ENCODE measurements at regions not wholly inside any gene's neighbourhood (a gene's known extent, or its start where the extent isn't known, plus 50 kb on each side); places are given as distances from the start of the nearest gene placed in this dataset.

GRCh38 chr18:51400721-51401120 lies 203.2 kb upstream of the MEX3C start:
- Mint-ChIP-seq H3K27ac (ENCODE audit: unreplicated experiment) (no peak overlapping the region), H3K27me3 (ENCODE audit: unreplicated experiment) (no peaks in the 10 kb centered on the region), H3K4me3 (ENCODE audit: low read depth, unreplicated experiment) (no peak overlapping the region), H3K9me3 (ENCODE audit: low read depth, unreplicated experiment) (no peaks in the 10 kb centered on the region), H3K4me1 (ENCODE audit: low read depth, unreplicated experiment) (no peaks in the 10 kb centered on the region), H3K36me3 (ENCODE audit: insufficient read depth, unreplicated experiment) (no peaks in the 10 kb centered on the region)
- no peak for DNase-seq
- BruUV-seq (replicated peaks) = no TSS peak
- CTCF ChIA-PET = no interaction called here
- TF ChIP-seq, protein P1, sequence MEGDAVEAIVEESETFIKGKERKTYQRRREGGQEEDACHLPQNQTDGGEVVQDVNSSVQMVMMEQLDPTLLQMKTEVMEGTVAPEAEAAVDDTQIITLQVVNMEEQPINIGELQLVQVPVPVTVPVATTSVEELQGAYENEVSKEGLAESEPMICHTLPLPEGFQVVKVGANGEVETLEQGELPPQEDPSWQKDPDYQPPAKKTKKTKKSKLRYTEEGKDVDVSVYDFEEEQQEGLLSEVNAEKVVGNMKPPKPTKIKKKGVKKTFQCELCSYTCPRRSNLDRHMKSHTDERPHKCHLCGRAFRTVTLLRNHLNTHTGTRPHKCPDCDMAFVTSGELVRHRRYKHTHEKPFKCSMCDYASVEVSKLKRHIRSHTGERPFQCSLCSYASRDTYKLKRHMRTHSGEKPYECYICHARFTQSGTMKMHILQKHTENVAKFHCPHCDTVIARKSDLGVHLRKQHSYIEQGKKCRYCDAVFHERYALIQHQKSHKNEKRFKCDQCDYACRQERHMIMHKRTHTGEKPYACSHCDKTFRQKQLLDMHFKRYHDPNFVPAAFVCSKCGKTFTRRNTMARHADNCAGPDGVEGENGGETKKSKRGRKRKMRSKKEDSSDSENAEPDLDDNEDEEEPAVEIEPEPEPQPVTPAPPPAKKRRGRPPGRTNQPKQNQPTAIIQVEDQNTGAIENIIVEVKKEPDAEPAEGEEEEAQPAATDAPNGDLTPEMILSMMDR (IDR thresholded peaks at IDR 0.05; ENCODE audit: unreplicated experiment) = no peak
- intact Hi-C loops (cut with micrococcal nuclease; ENCODE audit: unreplicated experiment) = no loop called here

DNA sequence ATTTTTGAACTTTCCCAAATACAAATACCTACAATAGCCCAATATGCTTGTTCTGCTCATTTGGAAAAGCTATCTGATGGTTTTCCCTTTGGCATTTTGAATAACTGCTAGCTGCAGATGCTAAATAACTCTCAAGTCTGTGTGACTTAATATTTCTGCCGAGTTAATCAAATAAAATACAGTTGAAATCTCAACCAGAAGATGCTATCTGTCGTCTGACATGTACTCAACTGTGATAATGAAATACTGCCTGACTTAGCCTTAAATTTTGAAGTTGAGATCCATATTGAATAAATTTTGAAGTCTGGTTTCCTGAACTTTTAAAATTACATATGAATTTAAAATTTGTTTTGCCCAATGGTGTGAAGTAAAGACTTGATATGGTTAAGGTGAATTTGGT lies 204.4 kb upstream of the MEX3C start:
- H3K9me3 Mint-ChIP-seq (ENCODE audit: low read depth, unreplicated experiment) = no peaks in the 10 kb centered on the region
- no peak overlapping the region for H3K27ac Mint-ChIP-seq (ENCODE audit: unreplicated experiment)
- no TSS peak for BruUV-seq (replicated peaks)
- no peaks in the 10 kb centered on the region for H3K4me1 Mint-ChIP-seq (ENCODE audit: low read depth, unreplicated experiment)
- no peak overlapping the region for H3K4me3 Mint-ChIP-seq (ENCODE audit: low read depth, unreplicated experiment)
- no peaks in the 10 kb centered on the region for H3K36me3 Mint-ChIP-seq (ENCODE audit: insufficient read depth, unreplicated experiment)
- CTCF ChIA-PET = no interaction called here
- no peak for DNase-seq
- TF ChIP-seq, protein P1 (IDR thresholded peaks at IDR 0.05; ENCODE audit: unreplicated experiment) = no peak
- intact Hi-C loops (cut with micrococcal nuclease; ENCODE audit: unreplicated experiment) = no loop called here
- no peaks in the 10 kb centered on the region for H3K27me3 Mint-ChIP-seq (ENCODE audit: unreplicated experiment)

DNA sequence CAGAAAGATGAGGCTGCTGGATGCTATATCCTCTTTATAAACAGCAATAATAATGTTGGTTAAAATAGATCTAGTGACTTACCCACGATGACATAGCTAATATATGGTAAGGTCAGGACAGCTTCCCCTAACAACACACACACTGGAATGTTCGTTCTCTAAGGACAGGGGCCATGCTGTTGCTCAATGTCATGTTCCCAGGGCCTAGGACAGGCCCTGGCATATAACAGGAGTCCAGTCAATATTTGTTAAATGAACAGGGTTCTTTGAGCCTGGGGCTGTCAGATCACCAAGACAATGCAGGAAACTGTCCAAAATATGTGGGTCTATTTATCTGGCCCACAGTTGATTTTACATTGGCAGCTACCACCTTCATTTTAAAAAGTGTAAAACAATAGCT lies 207.1 kb upstream of the MEX3C start:
- no TSS peak for BruUV-seq (replicated peaks)
- TF ChIP-seq, protein P1 (IDR thresholded peaks at IDR 0.05; ENCODE audit: unreplicated experiment) = no peak
- intact Hi-C loops (cut with micrococcal nuclease; ENCODE audit: unreplicated experiment) = no loop called here

GRCh38 chr18:51405683-51406477 lies 208.4 kb upstream of the MEX3C start:
- no peak overlapping the region for H3K27ac Mint-ChIP-seq (ENCODE audit: unreplicated experiment)
- intact Hi-C loops (cut with micrococcal nuclease; ENCODE audit: unreplicated experiment) = no loop called here
- no peak overlapping the region for H3K4me3 Mint-ChIP-seq (ENCODE audit: low read depth, unreplicated experiment)
- H3K9me3 Mint-ChIP-seq (ENCODE audit: low read depth, unreplicated experiment) = no peaks in the 10 kb centered on the region
- H3K4me1 Mint-ChIP-seq (ENCODE audit: low read depth, unreplicated experiment) = no peaks in the 10 kb centered on the region
- H3K27me3 Mint-ChIP-seq (ENCODE audit: unreplicated experiment) = no peaks in the 10 kb centered on the region
- no TSS peak for BruUV-seq (replicated peaks)
- no peaks in the 10 kb centered on the region for H3K36me3 Mint-ChIP-seq (ENCODE audit: insufficient read depth, unreplicated experiment)
- TF ChIP-seq, protein P1 (IDR thresholded peaks at IDR 0.05; ENCODE audit: unreplicated experiment) = no peak
- no peak for DNase-seq
- CTCF ChIA-PET = interaction anchor here (0.6 kb wide), 1 partner anchor 11 kb away, joined by 3 read pairs; no protein-coding TSS in a partner anchor

More for the DNA sequence above, 207.1 kb upstream of the MEX3C start:
- no peaks in the 10 kb centered on the region for H3K27me3 Mint-ChIP-seq (ENCODE audit: unreplicated experiment)
- H3K4me3 Mint-ChIP-seq (ENCODE audit: low read depth, unreplicated experiment) = no peak overlapping the region
- H3K36me3 Mint-ChIP-seq (ENCODE audit: insufficient read depth, unreplicated experiment) = no peaks in the 10 kb centered on the region
- H3K4me1 Mint-ChIP-seq (ENCODE audit: low read depth, unreplicated experiment) = no peaks in the 10 kb centered on the region
- CTCF ChIA-PET = no interaction called here
- no peak overlapping the region for H3K27ac Mint-ChIP-seq (ENCODE audit: unreplicated experiment)
- H3K9me3 Mint-ChIP-seq (ENCODE audit: low read depth, unreplicated experiment) = no peaks in the 10 kb centered on the region
- no peak for DNase-seq

Data from Calu3 (cell line).